Stomach (tissue), 8 donors: ENCODE measurements at regions not wholly inside any gene's neighbourhood (a gene's known extent, or its start where the extent isn't known, plus 50 kb on each side); places are given as distances from the start of the nearest gene placed in this dataset.

Experiments
- DNase-seq, 2 donors: peaks; one replicate each; pipeline versions ENCODE4 v3.0.0 to v3.0.0-alpha.2; 2013 to 2019
- H3K27ac ChIP-seq, 5 donors: fragments of 200-600 bp in 4 of 5; sonication (generic) in 4 of 5; one replicate each; pipeline ENCODE4 v1.5.1; 2013 to 2019; ENCODE audit warnings: mild to moderate bottlenecking in 1 of 5, moderate library complexity in 1 of 5
- H3K27me3 ChIP-seq, 3 donors: fragments of 200-600 bp; sonication (generic); one replicate each; pipeline ENCODE4 v1.5.1; 2017 to 2019; ENCODE audit warnings: mixed run types in 1 of 3
- H3K36me3 ChIP-seq, 4 donors: fragments of 200-600 bp; sonication (generic); 1 replicate in 3 of 4; 2 replicates in 1 of 4; pipeline ENCODE4 v1.5.1; 2016 to 2019
- H3K4me1 ChIP-seq, 4 donors: fragments of 200-600 bp; sonication (generic); one replicate each; pipeline ENCODE4 v1.5.1; 2016 to 2019
- H3K4me3 ChIP-seq, 4 donors: fragments of 200-600 bp; sonication (generic) in 3 of 4; one replicate each; pipeline ENCODE4 v1.5.1; 2016 to 2019; ENCODE audit warnings: mild to moderate bottlenecking in 1 of 4
- H3K9me3 ChIP-seq, 4 donors: fragments of 200-600 bp; sonication (generic); one replicate each; pipeline ENCODE4 v1.5.1; 2016 to 2019
- EP300 ChIP-seq: sonication (generic); formaldehyde crosslinking; IDR thresholded peaks from one replicate; pipeline ENCODE4 v1.6.1; 2017; ENCODE audit warnings: antibody characterized with exemption
- POLR2A ChIP-seq, 4 donors: fragments of 450-650 bp; IDR thresholded peaks; one replicate each; pipeline ENCODE4 v1.6.1; 2016; ENCODE audit warnings: antibody characterized with exemption in 4 of 4, control low read depth in 2 of 4, mild to moderate bottlenecking in 1 of 4, moderate library complexity in 1 of 4
- POLR2AphosphoS5 ChIP-seq, 3 donors: sonication (generic); formaldehyde crosslinking; IDR thresholded peaks; one replicate each; pipeline ENCODE4 v1.6.1; 2016; ENCODE audit warnings: antibody characterized with exemption in 3 of 3
- WGBS, 5 donors: extraction: QIAGEN DNeasy Blood & Tissue Kit in 3 of 5; methylation state at CpG; one replicate each; pipeline versions ENCODE4 v1.1.5 to v1.1.7; 2013 to 2018; 5-methylcytosine and 5-hydroxymethylcytosine counted together
- intact Hi-C: fragments of 100-400 bp; cut with DNase I; formaldehyde crosslinking; loops from one replicate; pipeline ENCODE4 v1.15.1; 2023; ENCODE audit warnings: low total_unique reads
- TF ChIP-seq, protein P1 (sequence below), 7 experiments: fragments of 450-650 bp in 4 of 7; fragments of 200-600 bp in 3 of 7; sonication (generic) in 3 of 7; IDR thresholded peaks; one replicate each; pipeline ENCODE4 v1.5.1; 2016 to 2019; ENCODE audit warnings: antibody characterized with exemption in 7 of 7, control low read depth in 2 of 7, mild to moderate bottlenecking in 1 of 7
- donor health status: healthy with polysubstance abuse.
- donor health status: Bipolar disorder and iron deficiency.
- donor health status: healthy.

DNA sequence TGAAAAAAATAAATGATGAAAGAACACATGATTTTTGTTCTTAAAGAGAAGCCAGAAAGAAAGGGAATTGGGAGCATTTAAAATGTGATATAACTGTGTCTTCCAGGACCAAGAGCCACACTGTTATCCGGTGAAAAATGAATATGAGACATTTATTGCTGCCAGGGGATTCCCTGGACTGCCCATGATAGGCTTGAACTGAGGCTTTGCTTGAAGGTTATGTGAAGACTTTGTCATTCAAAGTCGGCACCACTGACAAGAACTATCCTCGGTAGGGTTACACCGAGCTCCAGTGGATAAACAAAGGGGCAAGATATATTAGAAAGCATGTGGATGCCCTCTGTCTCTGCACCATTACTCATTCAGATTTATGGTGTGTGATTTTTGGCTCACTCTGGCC, 125.4 kb upstream of the MINDY3 start:
- Histone ChIP-seq H3K4me1 (no peaks in the 10 kb centered on the region), H3K27ac (no peak overlapping the region), H3K4me3 (no peak overlapping the region), H3K27me3 (no peaks in the 10 kb centered on the region), H3K36me3 (no peaks in the 10 kb centered on the region), H3K9me3 (no peaks in the 10 kb centered on the region)
- DNase-seq = no peak
- intact Hi-C loops = no loop called here
- WGBS, 5 donors = 62 to 80% (median 78%) methylated on average over 4 of the region's 4 CpGs
- TF ChIP-seq, protein P1, sequence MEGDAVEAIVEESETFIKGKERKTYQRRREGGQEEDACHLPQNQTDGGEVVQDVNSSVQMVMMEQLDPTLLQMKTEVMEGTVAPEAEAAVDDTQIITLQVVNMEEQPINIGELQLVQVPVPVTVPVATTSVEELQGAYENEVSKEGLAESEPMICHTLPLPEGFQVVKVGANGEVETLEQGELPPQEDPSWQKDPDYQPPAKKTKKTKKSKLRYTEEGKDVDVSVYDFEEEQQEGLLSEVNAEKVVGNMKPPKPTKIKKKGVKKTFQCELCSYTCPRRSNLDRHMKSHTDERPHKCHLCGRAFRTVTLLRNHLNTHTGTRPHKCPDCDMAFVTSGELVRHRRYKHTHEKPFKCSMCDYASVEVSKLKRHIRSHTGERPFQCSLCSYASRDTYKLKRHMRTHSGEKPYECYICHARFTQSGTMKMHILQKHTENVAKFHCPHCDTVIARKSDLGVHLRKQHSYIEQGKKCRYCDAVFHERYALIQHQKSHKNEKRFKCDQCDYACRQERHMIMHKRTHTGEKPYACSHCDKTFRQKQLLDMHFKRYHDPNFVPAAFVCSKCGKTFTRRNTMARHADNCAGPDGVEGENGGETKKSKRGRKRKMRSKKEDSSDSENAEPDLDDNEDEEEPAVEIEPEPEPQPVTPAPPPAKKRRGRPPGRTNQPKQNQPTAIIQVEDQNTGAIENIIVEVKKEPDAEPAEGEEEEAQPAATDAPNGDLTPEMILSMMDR (IDR thresholded peaks at IDR 0.05) = no peak
- TF ChIP-seq POLR2A (IDR thresholded peaks at IDR 0.05) (no peak), EP300 (no peak)

DNA sequence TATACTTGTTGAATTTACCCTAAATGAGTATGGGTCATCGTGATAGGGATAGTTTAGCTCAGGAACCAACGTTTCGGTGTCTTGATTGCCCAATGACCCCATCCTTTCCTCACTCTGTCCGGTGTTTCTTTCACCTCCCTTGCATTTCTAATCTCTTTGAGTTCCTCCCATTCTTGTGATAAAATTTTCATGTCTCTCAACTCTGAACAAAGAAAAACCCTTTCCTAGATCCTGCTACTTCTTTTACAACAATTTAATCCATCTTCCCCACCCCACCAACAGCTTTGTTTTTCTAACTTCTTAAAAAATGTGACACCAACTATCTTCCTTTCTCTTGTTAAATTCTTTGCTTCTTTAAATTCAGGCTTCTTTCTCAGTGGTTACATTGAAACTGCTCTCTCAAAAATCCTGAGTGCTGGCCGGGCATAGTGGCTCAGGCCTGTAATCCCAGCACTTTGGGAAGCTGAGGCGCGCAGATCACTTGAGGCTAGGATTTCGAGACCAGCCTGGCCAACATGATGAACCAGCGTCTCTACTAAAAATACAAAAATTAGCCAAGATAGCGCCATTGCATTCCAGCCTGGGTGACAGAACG, 130.3 kb upstream of the MINDY3 start:
- no peak overlapping the region for H3K27ac ChIP-seq
- no peaks in the 10 kb centered on the region for H3K36me3 ChIP-seq
- TF ChIP-seq POLR2A (IDR thresholded peaks at IDR 0.05) (no peak), POLR2AphosphoS5 (IDR thresholded peaks at IDR 0.05) (no peak), EP300 (no peak)
- TF ChIP-seq, protein P1 (IDR thresholded peaks at IDR 0.05) = no peak
- H3K4me1 ChIP-seq = no peaks in the 10 kb centered on the region
- H3K27me3 ChIP-seq = no peaks in the 10 kb centered on the region
- 71 to 75% (median 73%) methylated on average over 11 of the region's 11 CpGs for WGBS, 5 donors
- intact Hi-C loops = no loop called here
- peaks cover 0 to under 1% (median under 1%) of the 10 kb centered on the region in 4 donors for H3K9me3 ChIP-seq
- H3K4me3 ChIP-seq = no peak overlapping the region
- DNase-seq = no peak

DNA sequence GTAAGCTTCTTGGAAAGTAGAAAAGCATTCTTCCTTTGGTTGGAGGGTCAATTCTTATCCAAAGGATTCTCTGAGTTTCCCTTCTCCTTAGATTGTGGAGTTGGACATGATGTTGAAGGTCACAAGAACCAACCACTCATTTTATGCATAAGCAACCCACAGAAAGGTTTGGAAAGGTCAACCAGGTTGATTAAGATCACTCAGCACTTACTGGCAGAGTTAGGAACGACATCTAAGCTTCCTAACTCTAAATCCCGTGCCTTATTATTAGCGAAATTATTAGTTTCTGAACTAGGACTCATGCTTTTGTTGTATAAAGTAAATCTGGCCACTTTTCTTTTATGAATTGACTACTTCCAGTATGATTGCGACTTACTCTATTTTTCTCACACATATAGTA, 137.0 kb upstream of the MINDY3 start:
- no peak overlapping the region for H3K4me3 ChIP-seq
- 75 to 78% (median 76%) methylated on average over 4 of the region's 4 CpGs for WGBS, 5 donors
- intact Hi-C loops = no loop called here
- H3K27me3 ChIP-seq = no peaks in the 10 kb centered on the region
- TF ChIP-seq POLR2A (IDR thresholded peaks at IDR 0.05) (no peak), EP300 (no peak), POLR2AphosphoS5 (IDR thresholded peaks at IDR 0.05) (no peak)
- TF ChIP-seq, protein P1 (IDR thresholded peaks at IDR 0.05) = no peak
- peaks cover 0 to 13% (median 13%) of the 10 kb centered on the region in 4 donors for H3K9me3 ChIP-seq
- DNase-seq = no peak
- no peaks in the 10 kb centered on the region for H3K36me3 ChIP-seq
- H3K4me1 ChIP-seq = no peaks in the 10 kb centered on the region
- no peak overlapping the region for H3K27ac ChIP-seq

DNA sequence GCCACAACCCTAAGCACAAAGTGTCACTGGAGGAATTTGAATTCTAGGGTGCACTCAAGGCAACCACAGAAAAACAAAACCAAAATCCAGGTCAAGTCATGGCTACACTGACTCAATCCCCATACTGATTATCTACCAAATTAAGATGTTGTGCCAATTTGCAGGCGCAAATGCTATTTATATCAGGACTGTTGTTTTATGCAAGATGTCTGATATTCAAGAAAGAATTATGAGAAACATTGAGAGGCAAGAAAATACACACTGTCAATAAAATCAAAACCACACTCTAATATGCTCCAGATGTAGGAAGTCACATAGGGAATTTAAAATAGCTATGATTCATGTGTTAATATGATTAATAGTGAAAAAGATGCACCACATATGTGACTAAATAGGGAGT, 141.3 kb upstream of the MINDY3 start:
- Histone ChIP-seq H3K4me3 (no peak overlapping the region), H3K27me3 (no peaks in the 10 kb centered on the region), H3K27ac (no peak overlapping the region), H3K4me1 (no peaks in the 10 kb centered on the region), H3K36me3 (no peaks in the 10 kb centered on the region), H3K9me3 (peaks cover 0 to 10% (median 4%) of the 10 kb centered on the region in 4 donors)
- no peak for DNase-seq
- 83 to 94% (median 88%) methylated on average over 1 of the region's 1 CpG for WGBS, 5 donors
- intact Hi-C loops = no loop called here
- TF ChIP-seq POLR2AphosphoS5 (IDR thresholded peaks at IDR 0.05) (no peak), POLR2A (IDR thresholded peaks at IDR 0.05) (no peak), EP300 (no peak)
- TF ChIP-seq, protein P1 (IDR thresholded peaks at IDR 0.05) = no peak
